Tibial nerve (tissue), 4 donors: ENCODE measurements at regions not wholly inside any gene's neighbourhood (a gene's known extent, or its start where the extent isn't known, plus 50 kb on each side); places are given as distances from the start of the nearest gene placed in this dataset.

ENCODE experiments used
- DNase-seq, 2 donors: peaks; one replicate each; pipeline ENCODE4 v3.0.0-alpha.2; 2019; ENCODE audit warnings: low spot score in 2 of 2
- H3K27ac ChIP-seq, 4 donors: fragments of 200-600 bp; sonication (generic) in 3 of 4; one replicate each; pipeline ENCODE4 v1.5.1; 2017 to 2019; ENCODE audit warnings: mild to moderate bottlenecking in 1 of 4
- H3K27me3 ChIP-seq, 2 donors: fragments of 200-600 bp; sonication (generic) in 1 of 2; one replicate each; pipeline versions ENCODE4 v1.5.1 to v1.6.0; 2017 to 2019
- H3K36me3 ChIP-seq, 3 donors: fragments of 200-600 bp; sonication (generic); one replicate each; pipeline ENCODE4 v1.5.1; 2018 to 2019
- H3K4me1 ChIP-seq, 4 donors: fragments of 200-600 bp; sonication (generic) in 3 of 4; one replicate each; pipeline ENCODE4 v1.5.1; 2017 to 2019
- H3K4me3 ChIP-seq, 4 donors: fragments of 200-600 bp; sonication (generic) in 3 of 4; one replicate each; pipeline ENCODE4 v1.5.1; 2017 to 2019; ENCODE audit warnings: mild to moderate bottlenecking in 1 of 4, moderate library complexity in 1 of 4
- H3K9me3 ChIP-seq, 4 donors: fragments of 200-600 bp; sonication (generic) in 3 of 4; one replicate each; pipeline ENCODE4 v1.5.1; 2017 to 2019
- EP300 ChIP-seq, 2 donors: sonication (generic); formaldehyde crosslinking; IDR thresholded peaks; one replicate each; pipeline ENCODE4 v1.6.1; 2017; ENCODE audit warnings: antibody characterized with exemption in 2 of 2, mild to moderate bottlenecking in 1 of 2
- POLR2A ChIP-seq, 2 donors: fragments of 450-650 bp; IDR thresholded peaks; one replicate each; pipeline ENCODE4 v1.6.1; 2017; ENCODE audit warnings: antibody characterized with exemption in 2 of 2, mild to moderate bottlenecking in 2 of 2, moderate library complexity in 2 of 2
- WGBS, 2 donors: methylation state at CpG; one replicate each; pipeline ENCODE4 v1.1.5; 2018; 5-methylcytosine and 5-hydroxymethylcytosine counted together
- TF ChIP-seq, protein P1 (sequence below), 5 experiments: fragments of 200-600 bp in 3 of 5; fragments of 450-650 bp in 2 of 5; sonication (generic) in 3 of 5; IDR thresholded peaks; one replicate each; pipeline ENCODE4 v1.5.1; 2016 to 2019; ENCODE audit warnings: antibody characterized with exemption in 5 of 5, mild to moderate bottlenecking in 3 of 5, moderate library complexity in 2 of 5

DNA sequence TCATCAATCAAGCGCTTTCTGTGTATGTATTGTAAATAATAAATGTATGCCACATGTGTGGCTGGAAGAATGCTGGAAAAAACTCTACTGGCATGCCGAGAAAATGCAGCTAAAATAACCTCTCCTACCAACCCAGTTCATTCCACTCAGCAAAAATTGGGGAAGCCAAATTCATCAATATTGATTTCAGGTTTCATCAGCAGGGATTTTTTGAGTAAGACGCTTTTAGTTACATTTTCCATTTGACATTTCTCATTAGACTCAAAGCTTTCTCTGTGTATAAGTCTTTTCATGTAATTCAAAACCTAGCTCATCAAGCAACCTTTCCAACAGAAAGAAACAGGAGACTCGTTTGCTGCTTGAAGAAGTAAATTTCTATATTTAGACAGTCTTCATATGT, 338.1 kb downstream of the DMRT2 start:
- TF ChIP-seq, protein P1, sequence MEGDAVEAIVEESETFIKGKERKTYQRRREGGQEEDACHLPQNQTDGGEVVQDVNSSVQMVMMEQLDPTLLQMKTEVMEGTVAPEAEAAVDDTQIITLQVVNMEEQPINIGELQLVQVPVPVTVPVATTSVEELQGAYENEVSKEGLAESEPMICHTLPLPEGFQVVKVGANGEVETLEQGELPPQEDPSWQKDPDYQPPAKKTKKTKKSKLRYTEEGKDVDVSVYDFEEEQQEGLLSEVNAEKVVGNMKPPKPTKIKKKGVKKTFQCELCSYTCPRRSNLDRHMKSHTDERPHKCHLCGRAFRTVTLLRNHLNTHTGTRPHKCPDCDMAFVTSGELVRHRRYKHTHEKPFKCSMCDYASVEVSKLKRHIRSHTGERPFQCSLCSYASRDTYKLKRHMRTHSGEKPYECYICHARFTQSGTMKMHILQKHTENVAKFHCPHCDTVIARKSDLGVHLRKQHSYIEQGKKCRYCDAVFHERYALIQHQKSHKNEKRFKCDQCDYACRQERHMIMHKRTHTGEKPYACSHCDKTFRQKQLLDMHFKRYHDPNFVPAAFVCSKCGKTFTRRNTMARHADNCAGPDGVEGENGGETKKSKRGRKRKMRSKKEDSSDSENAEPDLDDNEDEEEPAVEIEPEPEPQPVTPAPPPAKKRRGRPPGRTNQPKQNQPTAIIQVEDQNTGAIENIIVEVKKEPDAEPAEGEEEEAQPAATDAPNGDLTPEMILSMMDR (IDR thresholded peaks at IDR 0.05), result no peak
- TF ChIP-seq POLR2A (IDR thresholded peaks at IDR 0.05) (no peak), EP300 (IDR thresholded peaks at IDR 0.05) (no peak)
- Histone ChIP-seq H3K4me1 (no peaks in the 10 kb centered on the region), H3K9me3 (no peaks in the 10 kb centered on the region), H3K4me3 (no peak overlapping the region), H3K27ac (no peak overlapping the region), H3K27me3 (no peaks in the 10 kb centered on the region), H3K36me3 (no peaks in the 10 kb centered on the region)
- no peak for DNase-seq
- 56 to 58% methylated on average over 4 of the region's 4 CpGs for WGBS, 2 donors

DNA sequence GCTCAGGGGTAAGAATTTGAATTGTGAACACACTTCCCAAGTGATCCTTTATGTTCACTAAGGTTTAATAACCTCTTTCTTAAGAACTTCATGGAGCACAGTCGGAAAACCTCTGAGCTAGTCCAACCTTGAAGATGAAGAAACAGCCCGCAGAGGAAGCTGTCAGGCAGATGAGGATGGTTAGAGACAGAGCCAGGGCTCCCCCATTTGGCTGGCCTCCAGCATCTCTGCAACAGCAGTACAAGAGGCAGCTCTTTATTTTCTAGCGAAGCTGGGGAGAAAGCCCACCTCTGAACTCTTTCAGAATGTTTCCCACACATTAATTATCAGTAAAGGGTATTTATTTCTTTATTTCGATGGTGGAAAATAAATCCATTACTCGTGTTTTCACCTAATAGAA, 350.8 kb downstream of the DMRT2 start:
- Histone ChIP-seq H3K9me3 (peaks cover 0 to 13% (median 0%) of the 10 kb centered on the region in 4 donors), H3K36me3 (no peaks in the 10 kb centered on the region), H3K27ac (no peak overlapping the region), H3K27me3 (no peaks in the 10 kb centered on the region), H3K4me1 (no peaks in the 10 kb centered on the region), H3K4me3 (no peak overlapping the region)
- 34 to 35% methylated on average over 5 of the region's 5 CpGs for WGBS, 2 donors
- TF ChIP-seq, protein P1 (IDR thresholded peaks at IDR 0.05), result no peak
- TF ChIP-seq EP300 (IDR thresholded peaks at IDR 0.05), result no peak
- TF ChIP-seq POLR2A (IDR thresholded peaks at IDR 0.05), result no peak
- no peak for DNase-seq

DNA sequence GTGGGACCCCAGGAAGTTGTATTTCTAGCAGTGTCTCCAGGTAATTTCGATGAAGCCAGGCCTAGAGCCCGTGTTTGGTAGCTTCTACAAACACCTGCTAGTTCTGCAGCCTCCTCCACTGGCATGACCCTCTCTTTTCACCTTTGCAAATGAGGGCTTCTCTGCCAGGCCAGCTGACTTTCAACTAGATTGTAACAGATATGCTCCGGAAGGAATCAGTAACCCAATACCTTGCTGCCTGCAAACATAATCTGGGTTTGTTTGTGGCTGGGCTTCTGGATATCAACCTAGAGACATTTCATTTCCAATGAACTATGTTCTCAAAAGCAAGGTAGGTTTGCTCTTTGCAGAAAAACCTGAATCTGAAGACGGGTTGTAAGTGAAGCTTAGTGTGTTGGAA, 354.8 kb downstream of the DMRT2 start:
- H3K4me3 ChIP-seq, result no peak overlapping the region
- H3K36me3 ChIP-seq, result no peaks in the 10 kb centered on the region
- TF ChIP-seq EP300 (IDR thresholded peaks at IDR 0.05) (no peak), POLR2A (IDR thresholded peaks at IDR 0.05) (no peak)
- TF ChIP-seq, protein P1 (IDR thresholded peaks at IDR 0.05), result no peak
- H3K27me3 ChIP-seq, result no peaks in the 10 kb centered on the region
- 72 to 77% methylated on average over 4 of the region's 4 CpGs for WGBS, 2 donors
- H3K4me1 ChIP-seq, result no peaks in the 10 kb centered on the region
- H3K9me3 ChIP-seq, result no peaks in the 10 kb centered on the region
- H3K27ac ChIP-seq, result no peak overlapping the region
- DNase-seq, result no peak

DNA sequence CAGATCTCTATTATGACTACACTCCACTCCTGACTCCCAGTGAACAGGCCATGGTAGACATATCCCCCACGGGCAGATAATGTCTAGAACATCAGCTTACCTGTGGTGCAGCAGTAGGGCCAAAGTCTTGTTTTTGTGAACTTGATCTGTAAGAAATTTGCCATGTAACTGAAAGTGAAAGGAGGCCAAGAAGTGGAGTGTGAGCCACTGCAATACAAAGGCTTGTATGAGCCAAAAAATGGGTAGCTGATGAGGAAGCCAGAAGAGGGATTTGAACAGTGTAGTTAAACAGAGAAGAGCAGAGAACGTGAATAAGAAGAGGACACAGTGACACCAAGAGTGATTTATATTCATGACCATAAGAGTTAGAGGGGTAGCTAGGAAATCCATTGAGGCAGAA, 361.7 kb downstream of the DMRT2 start:
- no peaks in the 10 kb centered on the region for H3K36me3 ChIP-seq
- no peak overlapping the region for H3K4me3 ChIP-seq
- 31 to 44% methylated on average over 2 of the region's 2 CpGs for WGBS, 2 donors
- H3K27me3 ChIP-seq, result no peaks in the 10 kb centered on the region
- no peaks in the 10 kb centered on the region for H3K4me1 ChIP-seq
- DNase-seq, result no peak
- no peak overlapping the region for H3K27ac ChIP-seq
- TF ChIP-seq EP300 (IDR thresholded peaks at IDR 0.05) (no peak), POLR2A (IDR thresholded peaks at IDR 0.05) (no peak)
- TF ChIP-seq, protein P1 (IDR thresholded peaks at IDR 0.05), result no peak
- no peaks in the 10 kb centered on the region for H3K9me3 ChIP-seq

DNA sequence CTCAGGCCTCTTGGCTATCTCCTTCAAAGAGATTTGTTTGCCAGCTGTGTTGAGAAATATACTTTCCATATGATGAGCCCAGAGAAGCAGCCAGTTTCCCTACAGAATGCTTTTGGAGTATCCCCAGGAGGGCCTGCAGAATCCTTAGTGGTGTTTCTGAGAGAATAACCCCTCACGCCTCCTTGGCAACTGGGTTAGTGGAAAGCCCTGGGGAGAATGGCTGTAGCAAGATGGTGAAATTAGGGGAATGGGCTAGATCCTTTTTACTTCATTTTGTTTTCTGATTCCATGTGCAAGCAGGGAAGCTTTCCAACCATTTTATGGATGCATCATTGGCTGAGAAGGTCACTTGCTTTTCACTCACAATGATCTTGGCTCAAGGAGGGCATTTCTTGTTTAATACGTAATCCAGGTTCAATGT, 364.6 kb downstream of the DMRT2 start:
- Histone ChIP-seq H3K4me1 (no peaks in the 10 kb centered on the region), H3K27me3 (no peaks in the 10 kb centered on the region), H3K36me3 (no peaks in the 10 kb centered on the region), H3K9me3 (no peaks in the 10 kb centered on the region), H3K27ac (no peak overlapping the region), H3K4me3 (no peak overlapping the region)
- 84% methylated on average over 2 of the region's 2 CpGs for WGBS, 2 donors
- no peak for DNase-seq
- no peak for TF ChIP-seq EP300 (IDR thresholded peaks at IDR 0.05)
- no peak for TF ChIP-seq POLR2A (IDR thresholded peaks at IDR 0.05)

DNA sequence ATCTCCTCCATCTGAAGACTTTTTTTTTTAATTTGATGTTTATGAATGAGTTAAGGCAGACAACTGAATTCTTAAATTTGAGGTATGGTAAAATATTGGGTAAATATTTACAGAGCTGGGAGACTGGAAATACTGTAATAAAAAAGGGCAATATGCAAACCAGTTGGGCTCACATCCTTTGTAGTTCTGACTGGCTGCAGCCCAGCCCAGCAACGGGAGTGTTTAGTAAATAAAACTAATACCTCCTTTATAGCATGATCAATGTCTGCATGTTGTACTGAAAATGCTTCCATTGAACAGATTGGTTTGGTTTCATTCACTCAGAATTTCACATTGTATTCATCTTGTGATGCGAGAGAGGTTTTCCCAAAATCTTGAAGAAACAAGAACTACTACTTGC, 365.0 kb downstream of the DMRT2 start:
- TF ChIP-seq POLR2A (IDR thresholded peaks at IDR 0.05) (no peak), EP300 (IDR thresholded peaks at IDR 0.05) (no peak)
- TF ChIP-seq, protein P1 (IDR thresholded peaks at IDR 0.05), result no peak
- no peak for DNase-seq
- 68 to 70% methylated on average over 2 of the region's 2 CpGs for WGBS, 2 donors
- Histone ChIP-seq H3K27ac (no peak overlapping the region), H3K36me3 (no peaks in the 10 kb centered on the region), H3K9me3 (no peaks in the 10 kb centered on the region), H3K4me3 (no peak overlapping the region), H3K4me1 (no peaks in the 10 kb centered on the region), H3K27me3 (no peaks in the 10 kb centered on the region)
